ENCODE measurements at regions not wholly inside any gene's neighbourhood (a gene's known extent, or its start where the extent isn't known, plus 50 kb on each side); places are given as distances from the start of the nearest gene placed in this dataset.

- H3K27me3 ChIP-seq (replicated peaks; ENCODE audit: insufficient read depth, low read length): no peaks in the 10 kb centered on the region
- no peak overlapping the region for H3K27ac ChIP-seq (ENCODE audit: low read length)
- no peak overlapping the region for H3K4me2 ChIP-seq (ENCODE audit: low read depth, low read length)
- no peaks in the 10 kb centered on the region for H3K9me3 ChIP-seq (replicated peaks; ENCODE audit: insufficient read depth, low read length)
- H4K20me1 ChIP-seq (ENCODE audit: insufficient read depth, low read length): no peaks in the 10 kb centered on the region
- H3K79me2 ChIP-seq (ENCODE audit: low read length): no peaks in the 10 kb centered on the region
- H3K4me3 ChIP-seq (ENCODE audit: low read length): no peak overlapping the region
- H3K9ac ChIP-seq (ENCODE audit: low read length): no peak overlapping the region
- H3K9me2 ChIP-seq (replicated peaks; ENCODE audit: insufficient read depth, low read length): no peaks in the 10 kb centered on the region
- DNase-seq: no peak
- no peaks in the 10 kb centered on the region for H3K4me1 ChIP-seq (ENCODE audit: low read length)
- H2AFZ ChIP-seq (ENCODE audit: low read length): no peak overlapping the region
- TF ChIP-seq EZH2 (optimal IDR thresholded peaks at IDR 0.05; ENCODE audit: low read depth, low read length) (no peak), CTCF (IDR thresholded peaks at IDR 0.05; ENCODE audit: low read length) (no peak), EZH2phosphoT487 (IDR thresholded peaks at IDR 0.05; ENCODE audit: low read length) (no peak)
- no peaks in the 10 kb centered on the region for H3F3A ChIP-seq (ENCODE audit: insufficient read depth, low read length)
- no peaks in the 10 kb centered on the region for H3K36me3 ChIP-seq (replicated peaks; ENCODE audit: insufficient read depth, low read length)
Observed at GRCh38 chr1:218683242-218683641, 338.1 kb downstream of the TGFB2 start.

GRCh38 chr1:218686258-218686657, 341.1 kb downstream of the TGFB2 start:
- H3K4me3 ChIP-seq (ENCODE audit: low read length): no peak overlapping the region
- H3K4me1 ChIP-seq (ENCODE audit: low read length): no peaks in the 10 kb centered on the region
- H3K9ac ChIP-seq (ENCODE audit: low read length): no peak overlapping the region
- DNase-seq: no peak
- no peak overlapping the region for H3K4me2 ChIP-seq (ENCODE audit: low read depth, low read length)
- no peak overlapping the region for H2AFZ ChIP-seq (ENCODE audit: low read length)
- no peaks in the 10 kb centered on the region for H3K27me3 ChIP-seq (replicated peaks; ENCODE audit: insufficient read depth, low read length)
- no peaks in the 10 kb centered on the region for H4K20me1 ChIP-seq (ENCODE audit: insufficient read depth, low read length)
- TF ChIP-seq EZH2 (optimal IDR thresholded peaks at IDR 0.05; ENCODE audit: low read depth, low read length) (no peak), EZH2phosphoT487 (IDR thresholded peaks at IDR 0.05; ENCODE audit: low read length) (no peak), CTCF (IDR thresholded peaks at IDR 0.05; ENCODE audit: low read length) (no peak)
- no peaks in the 10 kb centered on the region for H3K9me2 ChIP-seq (replicated peaks; ENCODE audit: insufficient read depth, low read length)
- no peak overlapping the region for H3K27ac ChIP-seq (ENCODE audit: low read length)
- no peaks in the 10 kb centered on the region for H3K36me3 ChIP-seq (replicated peaks; ENCODE audit: insufficient read depth, low read length)
- no peaks in the 10 kb centered on the region for H3F3A ChIP-seq (ENCODE audit: insufficient read depth, low read length)
- no peaks in the 10 kb centered on the region for H3K79me2 ChIP-seq (ENCODE audit: low read length)
- no peaks in the 10 kb centered on the region for H3K9me3 ChIP-seq (replicated peaks; ENCODE audit: insufficient read depth, low read length)

DNA sequence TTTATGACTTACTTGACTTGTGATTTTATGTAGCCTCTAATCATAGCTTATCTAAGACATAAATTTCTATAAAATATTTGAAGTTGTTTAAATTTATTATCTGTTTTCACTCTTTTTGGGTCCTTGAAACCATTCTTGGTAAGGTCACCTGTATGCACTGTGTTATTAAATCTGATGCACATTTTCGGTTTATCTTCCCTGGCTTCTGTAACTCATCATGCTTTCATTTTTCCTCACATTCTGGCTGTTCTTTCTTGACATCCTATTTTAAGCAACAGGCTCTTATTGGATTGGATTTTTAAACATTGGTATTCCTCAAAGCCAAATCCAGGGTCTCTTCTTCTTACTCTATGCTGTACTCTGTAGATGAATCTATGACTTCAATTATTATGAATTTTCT, 341.6 kb downstream of the TGFB2 start:
- H3F3A ChIP-seq (ENCODE audit: insufficient read depth, low read length): no peaks in the 10 kb centered on the region
- H3K27me3 ChIP-seq (replicated peaks; ENCODE audit: insufficient read depth, low read length): no peaks in the 10 kb centered on the region
- H3K4me2 ChIP-seq (ENCODE audit: low read depth, low read length): no peak overlapping the region
- no peaks in the 10 kb centered on the region for H4K20me1 ChIP-seq (ENCODE audit: insufficient read depth, low read length)
- H3K9ac ChIP-seq (ENCODE audit: low read length): no peak overlapping the region
- H3K27ac ChIP-seq (ENCODE audit: low read length): no peak overlapping the region
- H3K9me3 ChIP-seq (replicated peaks; ENCODE audit: insufficient read depth, low read length): no peaks in the 10 kb centered on the region
- no peak for TF ChIP-seq CTCF (IDR thresholded peaks at IDR 0.05; ENCODE audit: low read length)
- no peak for TF ChIP-seq EZH2 (optimal IDR thresholded peaks at IDR 0.05; ENCODE audit: low read depth, low read length)
- no peak for TF ChIP-seq EZH2phosphoT487 (IDR thresholded peaks at IDR 0.05; ENCODE audit: low read length)
- no peaks in the 10 kb centered on the region for H3K4me1 ChIP-seq (ENCODE audit: low read length)
- no peaks in the 10 kb centered on the region for H3K79me2 ChIP-seq (ENCODE audit: low read length)
- no peaks in the 10 kb centered on the region for H3K36me3 ChIP-seq (replicated peaks; ENCODE audit: insufficient read depth, low read length)
- no peak for DNase-seq
- H2AFZ ChIP-seq (ENCODE audit: low read length): no peak overlapping the region
- H3K4me3 ChIP-seq (ENCODE audit: low read length): no peak overlapping the region
- H3K9me2 ChIP-seq (replicated peaks; ENCODE audit: insufficient read depth, low read length): no peaks in the 10 kb centered on the region

All from MM.1S (cell line).